ENCODE measurements at regions not wholly inside any gene's neighbourhood (a gene's known extent, or its start where the extent isn't known, plus 50 kb on each side); places are given as distances from the start of the nearest gene placed in this dataset.

DNA sequence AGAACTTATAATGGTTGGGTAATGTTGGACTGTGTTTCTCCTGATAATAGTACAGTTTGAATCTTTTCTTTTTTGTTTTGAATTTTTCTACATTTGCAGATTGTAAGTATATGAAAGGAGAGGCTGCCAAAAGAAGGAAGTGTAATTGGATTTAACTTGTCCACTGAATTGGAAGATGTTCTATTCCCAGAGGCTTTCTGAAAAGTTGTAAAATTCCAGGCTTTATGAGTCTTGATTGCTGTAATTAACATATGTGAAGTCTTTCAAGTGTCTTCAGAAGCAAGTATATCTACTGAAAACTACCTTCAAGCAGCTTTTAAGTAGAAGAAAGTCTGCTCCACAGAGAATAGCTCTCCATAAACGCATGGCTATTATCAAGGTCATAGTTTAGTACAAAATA lies 2456.4 kb downstream of the PCDH7 start:
- H3K4me1 ChIP-seq (ENCODE audit: insufficient read depth, low read length): no peaks in the 10 kb centered on the region
- no peaks in the 10 kb centered on the region for H3K36me3 Mint-ChIP-seq (ENCODE audit: low read depth)
- H3K27ac Mint-ChIP-seq: no peak overlapping the region
- DNase-seq: no peak
- intact Hi-C loops (cut with DNase I, micrococcal nuclease): no loop called here
- no peak for ATAC-seq (ENCODE audit: poor library complexity)
- H3K9me3 Mint-ChIP-seq: peaks cover 8% of the 10 kb centered on the region
- no peaks in the 10 kb centered on the region for H3K27me3 Mint-ChIP-seq
- TF ChIP-seq, protein P1, sequence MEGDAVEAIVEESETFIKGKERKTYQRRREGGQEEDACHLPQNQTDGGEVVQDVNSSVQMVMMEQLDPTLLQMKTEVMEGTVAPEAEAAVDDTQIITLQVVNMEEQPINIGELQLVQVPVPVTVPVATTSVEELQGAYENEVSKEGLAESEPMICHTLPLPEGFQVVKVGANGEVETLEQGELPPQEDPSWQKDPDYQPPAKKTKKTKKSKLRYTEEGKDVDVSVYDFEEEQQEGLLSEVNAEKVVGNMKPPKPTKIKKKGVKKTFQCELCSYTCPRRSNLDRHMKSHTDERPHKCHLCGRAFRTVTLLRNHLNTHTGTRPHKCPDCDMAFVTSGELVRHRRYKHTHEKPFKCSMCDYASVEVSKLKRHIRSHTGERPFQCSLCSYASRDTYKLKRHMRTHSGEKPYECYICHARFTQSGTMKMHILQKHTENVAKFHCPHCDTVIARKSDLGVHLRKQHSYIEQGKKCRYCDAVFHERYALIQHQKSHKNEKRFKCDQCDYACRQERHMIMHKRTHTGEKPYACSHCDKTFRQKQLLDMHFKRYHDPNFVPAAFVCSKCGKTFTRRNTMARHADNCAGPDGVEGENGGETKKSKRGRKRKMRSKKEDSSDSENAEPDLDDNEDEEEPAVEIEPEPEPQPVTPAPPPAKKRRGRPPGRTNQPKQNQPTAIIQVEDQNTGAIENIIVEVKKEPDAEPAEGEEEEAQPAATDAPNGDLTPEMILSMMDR (IDR thresholded peaks at IDR 0.05): no peak
- CTCF ChIA-PET: no interaction called here
- no peaks in the 10 kb centered on the region for H3K4me1 Mint-ChIP-seq (ENCODE audit: low read depth)
- POLR2A ChIA-PET: no interaction called here
- H3K27ac ChIP-seq (ENCODE audit: low read depth in 1 of 2, low read length in 2 of 2): no peak overlapping the region
- no peaks in the 10 kb centered on the region for H3K9me3 ChIP-seq (ENCODE audit: control insufficient read depth in 1 of 2, insufficient read depth in 1 of 2, low read length in 2 of 2)
- no peak overlapping the region for H3K4me3 Mint-ChIP-seq
- no peak overlapping the region for H3K4me3 ChIP-seq (ENCODE audit: low read length)
- H3K36me3 ChIP-seq (ENCODE audit: insufficient read depth, low read length): no peaks in the 10 kb centered on the region
- no peaks in the 10 kb centered on the region for H3K27me3 ChIP-seq (ENCODE audit: control insufficient read depth in 1 of 2, insufficient read depth in 2 of 2, low read length in 2 of 2)

DNA sequence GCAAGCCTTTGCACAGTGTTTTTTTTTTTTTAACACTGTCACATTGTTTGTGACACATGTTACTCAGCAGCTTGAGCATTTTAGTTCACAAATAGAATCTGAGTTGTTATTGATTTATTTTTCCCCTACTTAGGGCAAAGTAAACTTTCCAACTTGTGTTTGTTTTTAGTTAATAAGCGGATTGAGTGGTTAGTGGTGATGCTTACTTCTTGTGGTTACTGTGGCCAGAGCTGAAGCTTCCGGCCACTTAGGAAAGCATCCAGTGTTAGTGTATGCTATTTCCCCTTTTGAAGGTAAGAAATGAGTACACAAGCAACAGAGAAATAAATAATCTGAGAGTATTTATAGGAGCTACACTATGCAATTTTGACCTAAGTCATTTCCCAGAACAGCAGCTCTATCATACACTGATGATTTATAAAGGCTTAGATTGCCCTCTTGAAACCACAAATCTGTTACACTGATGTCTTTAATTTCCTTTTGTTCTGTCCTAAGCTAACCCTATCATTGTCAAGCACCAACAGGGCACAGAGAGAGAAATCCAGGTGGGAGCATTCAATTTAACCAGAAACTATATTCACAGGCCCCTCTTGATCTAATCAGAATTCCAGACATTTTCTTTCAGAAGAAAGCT lies 2464.6 kb downstream of the PCDH7 start:
- Mint-ChIP-seq H3K27me3 (no peaks in the 10 kb centered on the region), H3K9me3 (peaks cover 12% of the 10 kb centered on the region), H3K4me1 (ENCODE audit: low read depth) (no peaks in the 10 kb centered on the region), H3K4me3 (no peak overlapping the region), H3K27ac (no peak overlapping the region), H3K36me3 (ENCODE audit: low read depth) (no peaks in the 10 kb centered on the region)
- Histone ChIP-seq H3K36me3 (ENCODE audit: insufficient read depth, low read length) (no peaks in the 10 kb centered on the region), H3K27ac (ENCODE audit: low read depth in 1 of 2, low read length in 2 of 2) (no peak overlapping the region), H3K4me1 (ENCODE audit: insufficient read depth, low read length) (no peaks in the 10 kb centered on the region), H3K4me3 (ENCODE audit: low read length) (no peak overlapping the region), H3K27me3 (ENCODE audit: control insufficient read depth in 1 of 2, insufficient read depth in 2 of 2, low read length in 2 of 2) (no peaks in the 10 kb centered on the region), H3K9me3 (ENCODE audit: control insufficient read depth in 1 of 2, insufficient read depth in 1 of 2, low read length in 2 of 2) (peaks cover 0 to 16% of the 10 kb centered on the region in 2 experiments)
- CTCF ChIA-PET: no interaction called here
- intact Hi-C loops (cut with DNase I, micrococcal nuclease): no loop called here
- TF ChIP-seq, protein P1 (IDR thresholded peaks at IDR 0.05): no peak
- DNase-seq: peak in 1 of 14 experiments; percentile 0
- POLR2A ChIA-PET: no interaction called here
- no peak for ATAC-seq (ENCODE audit: poor library complexity)

DNA sequence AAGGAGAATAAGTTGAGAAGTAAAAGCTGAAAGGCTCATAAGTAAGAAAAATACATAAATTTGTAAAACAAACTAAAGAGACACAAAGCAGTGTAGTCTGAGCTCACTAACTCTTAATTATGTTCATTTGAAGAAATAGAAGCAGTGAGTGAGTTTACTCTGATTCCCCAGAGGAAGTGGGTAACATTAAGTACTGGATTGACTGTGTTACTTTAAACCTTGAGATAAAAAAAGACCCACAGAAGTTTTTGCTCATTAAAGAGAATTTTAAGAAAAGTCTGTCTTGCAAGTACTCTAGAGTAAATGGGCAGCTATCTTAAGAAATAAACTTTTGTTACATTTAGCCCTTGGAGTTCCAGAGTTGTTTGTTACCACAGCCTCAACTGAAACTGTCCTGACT lies 2466.9 kb downstream of the PCDH7 start:
- ATAC-seq (ENCODE audit: poor library complexity): no peak
- no peak overlapping the region for H3K27ac Mint-ChIP-seq

More for the DNA sequence above, 2466.9 kb downstream of the PCDH7 start:
- no peaks in the 10 kb centered on the region for H3K27me3 Mint-ChIP-seq
- TF ChIP-seq, protein P1 (IDR thresholded peaks at IDR 0.05): no peak
- ChIA-PET CTCF (no interaction called here), POLR2A (no interaction called here)
- no peaks in the 10 kb centered on the region for H3K27me3 ChIP-seq (ENCODE audit: control insufficient read depth in 1 of 2, insufficient read depth in 2 of 2, low read length in 2 of 2)
- no peaks in the 10 kb centered on the region for H3K4me1 ChIP-seq (ENCODE audit: insufficient read depth, low read length)
- H3K4me1 Mint-ChIP-seq (ENCODE audit: low read depth): no peaks in the 10 kb centered on the region
- H3K36me3 ChIP-seq (ENCODE audit: insufficient read depth, low read length): no peaks in the 10 kb centered on the region
- peaks cover 0 to 19% of the 10 kb centered on the region in 2 experiments for H3K9me3 ChIP-seq (ENCODE audit: control insufficient read depth in 1 of 2, insufficient read depth in 1 of 2, low read length in 2 of 2)
- no peak overlapping the region for H3K4me3 ChIP-seq (ENCODE audit: low read length)
- DNase-seq: no peak
- H3K27ac ChIP-seq (ENCODE audit: low read depth in 1 of 2, low read length in 2 of 2): no peak overlapping the region
- intact Hi-C loops (cut with DNase I, micrococcal nuclease): no loop called here
- H3K4me3 Mint-ChIP-seq: no peak overlapping the region
- peaks cover 8% of the 10 kb centered on the region for H3K9me3 Mint-ChIP-seq
- no peaks in the 10 kb centered on the region for H3K36me3 Mint-ChIP-seq (ENCODE audit: low read depth)
